ENCODE measurements at regions not wholly inside any gene's neighbourhood (a gene's known extent, or its start where the extent isn't known, plus 50 kb on each side); places are given as distances from the start of the nearest gene placed in this dataset.
"Not testable (repeated sequence)": the region's sequence is repeated elsewhere in the genome, so short reads cannot be mapped to it uniquely, and the experiment has no call there.

DNA sequence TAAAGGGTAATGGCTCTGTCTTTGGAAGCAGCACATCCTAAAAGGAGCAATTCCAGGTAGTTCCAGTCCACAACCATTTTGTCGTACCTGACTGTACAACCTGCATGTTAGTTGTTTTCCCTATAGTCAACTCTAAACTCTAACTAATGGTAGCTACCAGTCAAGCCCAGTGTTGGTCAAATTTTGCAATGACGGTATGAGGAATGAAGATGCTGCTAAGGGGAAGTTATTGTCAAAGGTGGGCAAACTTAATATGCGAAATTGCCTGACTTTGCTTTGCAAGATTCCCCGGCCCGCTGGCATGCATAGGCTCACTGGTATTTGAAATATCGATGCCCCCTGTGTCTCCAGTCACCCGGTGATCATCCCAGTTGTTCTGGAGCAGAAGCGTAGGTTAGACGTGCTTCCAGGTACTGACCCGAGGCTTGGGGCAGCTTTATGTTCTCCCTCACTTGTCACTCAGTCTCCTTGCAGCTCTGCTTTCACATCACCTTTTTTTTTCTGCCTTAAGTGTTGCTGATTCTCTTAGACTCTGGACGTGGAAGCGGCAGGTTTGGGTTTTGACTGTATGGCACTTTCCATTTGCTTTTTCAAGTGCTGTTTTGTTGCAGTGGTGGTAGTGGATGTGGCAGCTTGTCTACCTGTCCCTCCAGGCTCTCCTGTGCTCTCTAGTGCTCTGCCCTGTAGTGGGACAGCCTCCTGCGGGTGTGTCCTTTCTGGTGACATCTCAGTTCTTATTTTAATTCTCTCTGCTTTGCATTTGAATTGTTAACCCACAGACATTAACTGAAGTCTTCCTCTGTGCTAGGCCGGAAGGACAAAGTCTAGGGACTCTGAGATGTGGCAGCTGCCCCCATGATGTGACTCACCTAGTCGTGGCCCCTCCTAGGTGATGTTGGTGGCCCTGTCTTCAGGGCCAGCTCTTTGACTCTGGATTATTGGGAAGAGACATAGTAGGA, 95.8 kb upstream of the UMPS start:
- peak overlapping the region; percentile 43 for H3K27ac Mint-ChIP-seq

GRCh38 chr3:124635169-124635539, 95.1 kb upstream of the UMPS start:
- Mint-ChIP-seq H3K9me3 (no peaks in the 10 kb centered on the region), H3K4me3 (no peak overlapping the region), H3K36me3 (peaks cover 22% of the 10 kb centered on the region), H3K27ac (no peak overlapping the region), H3K4me1 (peaks cover 56% of the 10 kb centered on the region), H3K27me3 (peaks cover 12% of the 10 kb centered on the region)
- ATAC-seq (ENCODE audit: low read depth) (no peak), DNase-seq (no peak)
- POLR2A ChIA-PET, result no interaction called here

More for the DNA sequence above, 95.8 kb upstream of the UMPS start:
- Mint-ChIP-seq H3K9me3 (no peaks in the 10 kb centered on the region), H3K4me1 (peaks cover 50% of the 10 kb centered on the region), H3K27me3 (peaks cover 14% of the 10 kb centered on the region), H3K36me3 (peaks cover 22% of the 10 kb centered on the region), H3K4me3 (no peak overlapping the region)
- DNase-seq (no peak), ATAC-seq (ENCODE audit: low read depth) (no peak)
- POLR2A ChIA-PET, result no interaction called here

DNA sequence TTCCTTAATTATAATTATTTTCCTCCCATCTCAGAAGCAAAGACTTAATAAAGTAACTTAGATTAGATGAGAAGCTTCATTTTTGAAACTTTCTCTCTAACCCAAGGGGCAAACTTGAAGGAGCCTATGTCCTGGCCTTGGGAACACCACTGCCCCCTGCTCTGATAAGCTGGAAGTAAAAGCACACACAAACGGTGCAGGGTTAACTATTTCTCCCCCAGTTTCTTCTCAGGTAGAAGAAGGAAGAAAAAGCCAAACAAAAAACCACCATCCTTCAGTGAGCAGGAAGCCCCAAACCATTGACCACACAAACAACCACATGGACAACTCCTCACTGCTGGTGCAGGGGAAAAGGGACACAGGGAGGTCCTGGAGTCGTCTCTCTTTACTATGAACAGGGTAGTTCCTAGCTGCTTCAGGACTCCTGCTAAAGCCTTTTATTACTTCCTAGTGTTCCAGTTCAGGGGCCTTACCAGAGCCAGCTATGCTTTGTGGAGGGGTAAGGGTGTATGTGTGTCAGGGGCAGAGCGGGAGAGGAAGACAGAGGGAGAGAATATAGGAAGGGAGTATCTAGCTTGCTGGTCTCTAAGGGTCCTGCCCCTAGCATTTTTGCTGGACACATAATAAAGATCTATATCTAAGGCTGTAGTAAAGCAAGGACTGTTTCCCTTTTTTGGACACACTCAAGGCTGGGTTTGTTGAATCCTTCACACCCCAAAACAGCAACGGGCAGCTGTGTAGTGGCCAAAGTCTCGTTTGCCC, 94.0 kb upstream of the UMPS start:
- Mint-ChIP-seq H3K36me3 (peaks cover 22% of the 10 kb centered on the region), H3K9me3 (no peaks in the 10 kb centered on the region), H3K27ac (peak overlapping the region; percentile 74), H3K27me3 (peaks cover 7% of the 10 kb centered on the region), H3K4me1 (peaks cover 64% of the 10 kb centered on the region), H3K4me3 (peak overlapping the region; percentile 61)
- DNase-seq, result no peak
- POLR2A ChIA-PET, result interaction anchor here (0.8 to 1.2 kb wide), 3 partner anchors 9 to 71 kb away, joined by 3 to 4 read pairs (median 4); no protein-coding TSS in a partner anchor
- no peak for ATAC-seq (ENCODE audit: low read depth)

DNA sequence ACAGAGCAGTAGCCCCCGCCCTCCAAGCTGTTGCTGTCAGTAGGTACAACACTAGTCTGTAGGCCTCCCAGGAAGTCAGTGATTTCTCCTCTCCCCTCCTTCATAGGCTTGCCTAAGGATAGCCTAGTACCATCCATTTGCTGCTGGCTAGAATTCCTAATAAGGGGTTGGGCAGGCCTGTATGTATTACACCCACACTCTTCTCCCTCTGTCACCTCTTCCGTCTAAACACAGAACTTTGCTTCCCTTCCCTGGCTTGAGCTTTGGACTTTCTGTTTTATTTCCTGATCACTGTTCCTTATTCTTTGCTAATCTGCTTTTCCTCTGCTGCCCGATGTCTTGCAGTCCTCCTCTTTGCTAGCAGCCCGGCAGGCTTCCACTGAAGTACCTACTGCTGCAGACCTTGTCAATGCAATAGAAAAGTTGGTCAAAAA, 93.4 kb upstream of the UMPS start:
- no peaks in the 10 kb centered on the region for H3K9me3 Mint-ChIP-seq
- H3K4me1 Mint-ChIP-seq, result peaks cover 62% of the 10 kb centered on the region
- POLR2A ChIA-PET, result interaction anchor here (0.8 to 1.2 kb wide), 3 partner anchors 9 to 71 kb away, joined by 3 to 5 read pairs (median 4); no protein-coding TSS in a partner anchor
- peak overlapping the region; percentile 9 for H3K27ac Mint-ChIP-seq
- ATAC-seq (ENCODE audit: low read depth) (no peak), DNase-seq (no peak)
- H3K36me3 Mint-ChIP-seq, result peaks cover 18% of the 10 kb centered on the region
- H3K4me3 Mint-ChIP-seq, result peak overlapping the region; percentile 2
- H3K27me3 Mint-ChIP-seq, result peaks cover 4% of the 10 kb centered on the region

GRCh38 chr3:124639406-124640237, 90.6 kb upstream of the UMPS start:
- Mint-ChIP-seq H3K27me3 (no peaks in the 10 kb centered on the region), H3K36me3 (peaks cover 18% of the 10 kb centered on the region), H3K4me1 (peaks cover 59% of the 10 kb centered on the region), H3K27ac (peak overlapping the region; percentile 76), H3K4me3 (peak overlapping the region; percentile 75), H3K9me3 (peaks cover 1% of the 10 kb centered on the region)
- DNase-seq (no peak), ATAC-seq (ENCODE audit: low read depth) (peak; percentile 79)
- POLR2A ChIA-PET, result interaction anchor here (0.9 to 1.6 kb wide), 6 partner anchors 11 to 480 kb away, joined by 3 to 17 read pairs (median 4); no protein-coding TSS in a partner anchor

- H3K4me1 Mint-ChIP-seq, result peaks cover 57% of the 10 kb centered on the region
- H3K27ac Mint-ChIP-seq, result peak overlapping the region; percentile 76
- POLR2A ChIA-PET, result interaction anchor here (1.4 to 1.6 kb wide), 2 partner anchors 10 to 30 kb away, joined by 9 to 17 read pairs; no protein-coding TSS in a partner anchor
- DNase-seq (no peak), ATAC-seq (ENCODE audit: low read depth) (no peak)
- H3K9me3 Mint-ChIP-seq, result peaks cover 6% of the 10 kb centered on the region
- H3K36me3 Mint-ChIP-seq, result peaks cover 23% of the 10 kb centered on the region
- peaks cover 2% of the 10 kb centered on the region for H3K27me3 Mint-ChIP-seq
- peak overlapping the region; percentile 75 for H3K4me3 Mint-ChIP-seq
Measured at GRCh38 chr3:124640635-124641306, 89.5 kb upstream of the UMPS start.

DNA sequence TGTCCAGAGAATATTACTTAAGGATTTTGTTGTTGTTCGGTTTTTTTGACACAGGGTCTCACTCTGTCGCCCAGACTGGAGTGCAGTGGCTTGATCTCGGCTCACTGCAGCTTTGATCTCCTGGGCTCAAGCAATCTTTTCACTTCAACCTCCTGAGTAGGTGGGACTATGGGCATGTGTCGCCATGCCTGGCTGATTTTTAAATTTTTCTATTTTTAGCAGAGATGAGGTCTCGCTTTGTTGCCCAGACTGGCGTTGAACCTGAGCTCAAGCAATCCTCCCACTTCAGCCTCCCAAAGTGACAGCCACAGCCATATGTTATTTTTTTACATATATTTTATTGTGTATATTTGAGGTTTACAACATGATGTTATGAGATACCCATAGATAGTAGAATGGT, 86.8 kb upstream of the UMPS start:
- Mint-ChIP-seq H3K4me1 (peaks cover 38% of the 10 kb centered on the region), H3K27me3 (peaks cover 2% of the 10 kb centered on the region), H3K4me3 (no peak overlapping the region)

GRCh38 chr3:124646186-124646585, 84.1 kb upstream of the UMPS start:
- peaks cover 35% of the 10 kb centered on the region for H3K4me1 Mint-ChIP-seq
- POLR2A ChIA-PET; H3K4me3 Mint-ChIP-seq; ATAC-seq (ENCODE audit: low read depth); H3K9me3 Mint-ChIP-seq; H3K27ac Mint-ChIP-seq; H3K27me3 Mint-ChIP-seq; DNase-seq: not testable (repeated sequence)
- peaks cover 27% of the 10 kb centered on the region for H3K36me3 Mint-ChIP-seq

More for the DNA sequence above, 86.8 kb upstream of the UMPS start:
- peaks cover 8% of the 10 kb centered on the region for H3K9me3 Mint-ChIP-seq
- ATAC-seq (ENCODE audit: low read depth) (no peak), DNase-seq (no peak)
- POLR2A ChIA-PET, result interaction anchor here (0.6 kb wide), 1 partner anchor 27 kb away, joined by 3 read pairs; no protein-coding TSS in a partner anchor
- H3K36me3 Mint-ChIP-seq, result peaks cover 24% of the 10 kb centered on the region
- no peak overlapping the region for H3K27ac Mint-ChIP-seq

- no peak for DNase-seq
- Mint-ChIP-seq H3K9me3 (peaks cover 11% of the 10 kb centered on the region), H3K36me3 (peaks cover 28% of the 10 kb centered on the region), H3K27ac (no peak overlapping the region), H3K4me3 (no peak overlapping the region), H3K4me1 (peaks cover 49% of the 10 kb centered on the region), H3K27me3 (peaks cover 4% of the 10 kb centered on the region)
- ATAC-seq (ENCODE audit: low read depth), result no peak
- POLR2A ChIA-PET, result interaction anchor here (0.5 kb wide), 1 partner anchor 19 kb away, joined by 3 read pairs; no protein-coding TSS in a partner anchor
Measured at GRCh38 chr3:124648551-124648950, 81.7 kb upstream of the UMPS start.

- peaks cover 2% of the 10 kb centered on the region for H3K27me3 Mint-ChIP-seq
- DNase-seq (no peak), ATAC-seq (ENCODE audit: low read depth) (peak; percentile 69)
- H3K9me3 Mint-ChIP-seq, result peaks cover 6% of the 10 kb centered on the region
- H3K4me1 Mint-ChIP-seq, result peaks cover 43% of the 10 kb centered on the region
- H3K27ac Mint-ChIP-seq, result peak overlapping the region; percentile 14
- POLR2A ChIA-PET, result interaction anchor here (2.0 to 2.5 kb wide), 2 partner anchors 11 to 17 kb away, joined by 5 to 9 read pairs; no protein-coding TSS in a partner anchor
- peak overlapping the region; percentile 7 for H3K4me3 Mint-ChIP-seq
- H3K36me3 Mint-ChIP-seq, result peaks cover 18% of the 10 kb centered on the region
Measured at GRCh38 chr3:124650798-124651197, 79.5 kb upstream of the UMPS start.

DNA sequence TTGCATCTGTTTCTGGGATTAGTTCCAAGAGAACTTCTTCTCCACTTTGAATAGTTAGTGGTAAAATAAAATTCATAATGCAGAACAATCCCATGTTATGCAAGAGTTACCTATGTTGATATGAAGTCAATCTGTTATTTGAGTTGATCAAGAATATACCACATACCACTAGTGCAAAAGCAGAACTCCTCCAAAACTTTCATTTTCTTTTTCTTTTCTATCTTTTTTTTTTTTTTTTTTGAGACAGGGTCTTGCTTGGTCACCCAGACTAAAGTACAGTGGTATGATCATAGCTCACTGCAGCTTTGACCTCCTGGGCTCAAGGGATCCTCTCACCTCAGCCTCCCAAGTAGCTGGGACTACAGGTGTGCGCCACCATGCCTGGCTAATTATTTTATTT, 78.8 kb upstream of the UMPS start:
- not testable (repeated sequence) for ATAC-seq (ENCODE audit: low read depth); DNase-seq; H3K9me3 Mint-ChIP-seq; H3K27me3 Mint-ChIP-seq; H3K4me3 Mint-ChIP-seq
- Mint-ChIP-seq H3K4me1 (peaks cover 43% of the 10 kb centered on the region), H3K36me3 (peaks cover 18% of the 10 kb centered on the region), H3K27ac (peak overlapping the region; percentile 19)
- POLR2A ChIA-PET, result interaction anchor here (1.3 to 2.5 kb wide), 3 partner anchors 11 to 37 kb away, joined by 3 to 9 read pairs (median 5); no protein-coding TSS in a partner anchor

DNA sequence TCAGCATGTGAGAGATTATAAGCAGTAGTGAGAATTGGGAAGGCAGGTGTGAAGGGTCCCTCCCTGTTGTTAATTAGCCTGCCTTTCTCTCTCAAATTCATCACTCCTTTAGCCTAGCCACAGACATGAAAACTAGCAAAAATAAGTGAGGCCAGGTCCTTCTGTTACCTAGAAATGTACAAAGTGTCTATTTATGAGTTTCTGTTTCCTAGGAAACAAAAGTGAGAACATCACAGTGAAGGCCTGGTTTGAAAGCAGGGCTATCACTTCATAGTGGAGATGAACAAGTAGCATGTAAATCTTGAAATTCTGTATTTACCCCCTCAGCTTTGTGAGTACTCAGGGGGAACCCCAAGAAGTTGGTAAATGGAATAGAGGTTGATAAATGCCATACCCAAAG, 78.2 kb upstream of the UMPS start:
- Mint-ChIP-seq H3K36me3 (peaks cover 18% of the 10 kb centered on the region), H3K27ac (peak overlapping the region; percentile 19), H3K9me3 (peaks cover 6% of the 10 kb centered on the region), H3K4me3 (no peak overlapping the region), H3K4me1 (peaks cover 48% of the 10 kb centered on the region), H3K27me3 (peaks cover 2% of the 10 kb centered on the region)
- no peak for DNase-seq
- peak; percentile 38 for ATAC-seq (ENCODE audit: low read depth)
- POLR2A ChIA-PET, result interaction anchor here (1.3 to 2.5 kb wide), 3 partner anchors 12 to 37 kb away, joined by 3 to 9 read pairs (median 5); no protein-coding TSS in a partner anchor
